ENCODE measurements at regions not wholly inside any gene's neighbourhood (a gene's known extent, or its start where the extent isn't known, plus 50 kb on each side); places are given as distances from the start of the nearest gene placed in this dataset.
A peak's percentile ranks its signal among the peaks of the same experiment; 100 is the strongest.

- no peaks in the 10 kb centered on the region for H3K79me2 ChIP-seq (ENCODE audit: control insufficient read depth, insufficient read depth, low read length)
- H3K36me3 ChIP-seq (ENCODE audit: control insufficient read depth, insufficient read depth, low read length) = no peaks in the 10 kb centered on the region
- H3K4me3 ChIP-seq (replicated peaks in 1 of 4; ENCODE audit: control extremely low read depth in 1 of 4, insufficient read depth in 1 of 4, low read depth in 3 of 4, low read length in 4 of 4) = no peak overlapping the region
- no peak overlapping the region for H2AFZ ChIP-seq (ENCODE audit: low read length)
- no peak for DNase-seq (ENCODE audit: low read depth in 2 of 2)
- H4K20me1 ChIP-seq (ENCODE audit: control insufficient read depth, extremely low read depth, insufficient read depth, low read length) = no peaks in the 10 kb centered on the region
- H3K9me3 ChIP-seq (ENCODE audit: control insufficient read depth, insufficient read depth, low read depth, low read length) = no peaks in the 10 kb centered on the region
- no peaks in the 10 kb centered on the region for H3K27me3 ChIP-seq (ENCODE audit: control insufficient read depth, insufficient read depth, low read length)
- H3K27ac ChIP-seq (ENCODE audit: insufficient read depth, low read length) = no peak overlapping the region
- no peaks in the 10 kb centered on the region for H3K4me1 ChIP-seq (ENCODE audit: control insufficient read depth, extremely low read depth, insufficient read depth, low read length)
- H3K9ac ChIP-seq (ENCODE audit: insufficient read depth, low read length) = no peak overlapping the region
- H3K4me2 ChIP-seq (ENCODE audit: extremely low read depth, insufficient read depth, low read length) = no peak overlapping the region
- no peak for TF ChIP-seq EZH2 (IDR thresholded peaks at IDR 0.05; ENCODE audit: low read length, missing control alignments)
- no peak for TF ChIP-seq CTCF (conservative IDR thresholded peaks at IDR 0.05 in 1 of 2, IDR thresholded peaks at IDR 0.05 in 1 of 2; ENCODE audit: low read depth in 1 of 2, low read length in 2 of 2)
Observed at GRCh38 chr11:115848080-115848479, 343.9 kb upstream of the CADM1 start.

DNA sequence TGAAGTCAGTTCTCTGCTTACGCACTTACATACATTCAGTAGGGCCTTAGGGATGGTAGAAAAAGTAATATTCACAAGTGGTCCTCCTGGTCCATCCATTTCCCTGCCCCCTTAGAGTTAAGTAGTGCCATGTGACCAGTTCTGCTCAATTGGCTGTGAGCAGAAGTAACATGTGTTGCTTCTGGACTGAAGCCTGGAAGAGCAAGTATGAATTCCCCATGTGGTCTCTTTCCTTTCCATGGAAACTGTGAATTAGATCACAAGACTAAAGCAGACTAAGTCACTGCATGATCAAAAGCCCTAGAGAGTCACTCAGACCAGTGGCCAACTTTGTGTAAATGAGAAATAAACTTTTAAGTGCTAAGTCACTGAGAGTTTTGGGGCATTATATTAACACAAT is 341.7 kb upstream of the CADM1 start:
- Histone ChIP-seq H3K27me3 (ENCODE audit: control insufficient read depth, insufficient read depth, low read length) (no peaks in the 10 kb centered on the region), H2AFZ (ENCODE audit: low read length) (no peak overlapping the region), H4K20me1 (ENCODE audit: control insufficient read depth, extremely low read depth, insufficient read depth, low read length) (no peaks in the 10 kb centered on the region), H3K9me3 (ENCODE audit: control insufficient read depth, insufficient read depth, low read depth, low read length) (no peaks in the 10 kb centered on the region), H3K4me3 (replicated peaks in 1 of 4; ENCODE audit: control extremely low read depth in 1 of 4, insufficient read depth in 1 of 4, low read depth in 3 of 4, low read length in 4 of 4) (no peak overlapping the region), H3K4me2 (ENCODE audit: extremely low read depth, insufficient read depth, low read length) (no peak overlapping the region), H3K79me2 (ENCODE audit: control insufficient read depth, insufficient read depth, low read length) (no peaks in the 10 kb centered on the region), H3K27ac (ENCODE audit: insufficient read depth, low read length) (no peak overlapping the region), H3K9ac (ENCODE audit: insufficient read depth, low read length) (no peak overlapping the region), H3K4me1 (ENCODE audit: control insufficient read depth, extremely low read depth, insufficient read depth, low read length) (no peaks in the 10 kb centered on the region), H3K36me3 (ENCODE audit: control insufficient read depth, insufficient read depth, low read length) (no peaks in the 10 kb centered on the region)
- DNase-seq (ENCODE audit: low read depth in 2 of 2) = peak in 1 of 2 donors; percentile 8
- TF ChIP-seq CTCF (conservative IDR thresholded peaks at IDR 0.05 in 1 of 2, IDR thresholded peaks at IDR 0.05 in 1 of 2; ENCODE audit: low read depth in 1 of 2, low read length in 2 of 2) (no peak), EZH2 (IDR thresholded peaks at IDR 0.05; ENCODE audit: low read length, missing control alignments) (no peak)

- Histone ChIP-seq H3K27me3 (ENCODE audit: control insufficient read depth, insufficient read depth, low read length) (no peaks in the 10 kb centered on the region), H4K20me1 (ENCODE audit: control insufficient read depth, extremely low read depth, insufficient read depth, low read length) (no peaks in the 10 kb centered on the region), H3K36me3 (ENCODE audit: control insufficient read depth, insufficient read depth, low read length) (no peaks in the 10 kb centered on the region), H3K9me3 (ENCODE audit: control insufficient read depth, insufficient read depth, low read depth, low read length) (no peaks in the 10 kb centered on the region), H3K4me3 (replicated peaks in 1 of 4; ENCODE audit: control extremely low read depth in 1 of 4, insufficient read depth in 1 of 4, low read depth in 3 of 4, low read length in 4 of 4) (no peak overlapping the region), H3K4me2 (ENCODE audit: extremely low read depth, insufficient read depth, low read length) (no peak overlapping the region), H3K79me2 (ENCODE audit: control insufficient read depth, insufficient read depth, low read length) (no peaks in the 10 kb centered on the region), H2AFZ (ENCODE audit: low read length) (no peak overlapping the region), H3K4me1 (ENCODE audit: control insufficient read depth, extremely low read depth, insufficient read depth, low read length) (no peaks in the 10 kb centered on the region), H3K9ac (ENCODE audit: insufficient read depth, low read length) (no peak overlapping the region), H3K27ac (ENCODE audit: insufficient read depth, low read length) (no peak overlapping the region)
- DNase-seq (ENCODE audit: low read depth in 2 of 2) = no peak
- no peak for TF ChIP-seq EZH2 (IDR thresholded peaks at IDR 0.05; ENCODE audit: low read length, missing control alignments)
- TF ChIP-seq CTCF (conservative IDR thresholded peaks at IDR 0.05 in 1 of 2, IDR thresholded peaks at IDR 0.05 in 1 of 2; ENCODE audit: low read depth in 1 of 2, low read length in 2 of 2) = no peak
Observed at GRCh38 chr11:115843685-115844084, 339.5 kb upstream of the CADM1 start.
